ENCODE measurements at regions not wholly inside any gene's neighbourhood (a gene's known extent, or its start where the extent isn't known, plus 50 kb on each side); places are given as distances from the start of the nearest gene placed in this dataset.

GRCh38 chr15:60217161-60217560, 180.6 kb downstream of the ANXA2 start:
- no peak overlapping the region for H3K27ac ChIP-seq (ENCODE audit: insufficient read length, low read depth, low read length)
- H3K9me3 Mint-ChIP-seq, result no peaks in the 10 kb centered on the region
- H2BK5ac ChIP-seq (ENCODE audit: insufficient read length, low read length), result no peak overlapping the region
- no peak overlapping the region for H3K4me3 Mint-ChIP-seq
- no peak overlapping the region for H2AFZ ChIP-seq (ENCODE audit: low read length)
- H3K27ac Mint-ChIP-seq, result no peak overlapping the region
- no peaks in the 10 kb centered on the region for H3K36me3 Mint-ChIP-seq (ENCODE audit: insufficient read depth in 1 of 3, low read depth in 3 of 3)
- H3K4me1 ChIP-seq (ENCODE audit: insufficient read depth, low read length), result no peaks in the 10 kb centered on the region
- no CpG with 5 or more reads among the region's 1 CpG for WGBS (ENCODE audit: extremely low coverage, insufficient read length, low lambda C conversion rate)
- H2BK15ac ChIP-seq (ENCODE audit: low read depth, low read length), result no peak overlapping the region
- no peaks in the 10 kb centered on the region for H3K9me3 ChIP-seq (ENCODE audit: control insufficient read depth, low read depth, low read length)
- H3K4me2 ChIP-seq (ENCODE audit: insufficient read depth, insufficient read length, low read length), result no peak overlapping the region
- H3K56ac ChIP-seq (ENCODE audit: insufficient read length, low read depth, low read length), result no peak overlapping the region
- 0 out of 4 replicates have a peak, but pooled peaks cover 0 to 7% of the 10 kb centered on the region in 2 experiments for H3K4me1 Mint-ChIP-seq
- no peak overlapping the region for H4K5ac ChIP-seq (ENCODE audit: insufficient read length, low read depth, low read length)
- no peak overlapping the region for H2BK120ac ChIP-seq (ENCODE audit: low read depth, low read length, poor library complexity, severe bottlenecking)
- no peaks in the 10 kb centered on the region for H3K79me1 ChIP-seq (ENCODE audit: insufficient read depth, low read depth, low read length, poor library complexity, severe bottlenecking)
- H3K27me3 ChIP-seq (ENCODE audit: insufficient read depth, low read length), result no peaks in the 10 kb centered on the region
- TF ChIP-seq CTCF (conservative IDR thresholded peaks at IDR 0.05), result no peak
- H4K8ac ChIP-seq (replicated peaks; ENCODE audit: insufficient read length, low read depth, low read length), result no peak overlapping the region
- no peak overlapping the region for H3K4ac ChIP-seq (ENCODE audit: low read depth, low read length)
- H3K18ac ChIP-seq (ENCODE audit: insufficient read length, low read depth, low read length), result no peak overlapping the region
- H3T11ph ChIP-seq (ENCODE audit: low read length), result no peak overlapping the region
- no peaks in the 10 kb centered on the region for H3K23me2 ChIP-seq (ENCODE audit: insufficient read length, low read depth, low read length, poor library complexity, severe bottlenecking)
- no peak overlapping the region for H3K14ac ChIP-seq (ENCODE audit: insufficient read depth, low read length)
- H2BK20ac ChIP-seq (ENCODE audit: low read depth, low read length, poor library complexity, severe bottlenecking), result no peak overlapping the region
- no peak overlapping the region for H2AK5ac ChIP-seq (ENCODE audit: insufficient read length, low read length)
- H3K23ac ChIP-seq (ENCODE audit: insufficient read length, low read depth, low read length), result no peak overlapping the region
- no peaks in the 10 kb centered on the region for H4K20me1 ChIP-seq (ENCODE audit: control insufficient read depth, insufficient read depth, insufficient read length)
- DNase-seq, result no peak
- peaks cover 1% of the 10 kb centered on the region for H3K27me3 Mint-ChIP-seq (ENCODE audit: low read depth)
- no peak overlapping the region for H4K91ac ChIP-seq (ENCODE audit: insufficient read length, low read depth, low read length)
- no peak overlapping the region for H3K9ac ChIP-seq (ENCODE audit: extremely low read depth, insufficient read length, low read length)
- H3K79me2 ChIP-seq (ENCODE audit: insufficient read depth, low read length), result no peaks in the 10 kb centered on the region
- H2BK12ac ChIP-seq (ENCODE audit: insufficient read length, low read depth, low read length), result no peak overlapping the region

Measured in H9 (cell line).